OCI-LY3 (cell line): ENCODE measurements at regions not wholly inside any gene's neighbourhood (a gene's known extent, or its start where the extent isn't known, plus 50 kb on each side); places are given as distances from the start of the nearest gene placed in this dataset.

ENCODE experiments used
- CTCF ChIP-seq: fragments of 200-600, 300-600 bp; sonication (generic); IDR thresholded peaks from 2 replicates; pipeline ENCODE4 v1.5.1; 2014; ENCODE audit warnings: antibody characterized with exemption, low read length, low read depth
- EZH2phosphoT487 ChIP-seq: fragments of 200-600 bp; shearing (Covaris generic); IDR thresholded peaks from 2 replicates; pipeline ENCODE4 v1.6.1; 2018; ENCODE audit warnings: antibody characterized with exemption, mixed run types, low read depth

DNA sequence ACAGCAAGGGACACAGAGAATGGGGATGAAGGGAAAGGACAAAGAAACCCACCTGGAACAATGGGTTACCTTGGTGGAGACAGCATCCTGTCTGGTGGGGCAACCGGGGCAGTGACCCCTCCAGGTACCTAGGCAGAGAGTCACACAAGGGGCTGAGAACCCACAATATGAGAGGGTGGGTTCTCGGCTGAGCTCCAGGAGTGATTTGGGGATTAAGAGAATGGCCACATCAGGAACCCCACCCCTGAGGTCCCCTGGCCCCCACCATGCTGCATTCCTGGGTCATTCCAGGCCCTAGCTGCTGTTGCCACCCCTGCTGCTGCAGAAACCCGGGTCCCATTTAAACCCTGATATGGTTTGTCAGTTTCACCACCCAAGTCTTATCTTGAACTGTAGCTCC is 172.3 kb downstream of the RTP5 start:
- TF ChIP-seq CTCF (no peak), EZH2phosphoT487 (no peak)
